ENCODE measurements at regions not wholly inside any gene's neighbourhood (a gene's known extent, or its start where the extent isn't known, plus 50 kb on each side); places are given as distances from the start of the nearest gene placed in this dataset.
A peak's percentile ranks its signal among the peaks of the same experiment; 100 is the strongest.

DNA sequence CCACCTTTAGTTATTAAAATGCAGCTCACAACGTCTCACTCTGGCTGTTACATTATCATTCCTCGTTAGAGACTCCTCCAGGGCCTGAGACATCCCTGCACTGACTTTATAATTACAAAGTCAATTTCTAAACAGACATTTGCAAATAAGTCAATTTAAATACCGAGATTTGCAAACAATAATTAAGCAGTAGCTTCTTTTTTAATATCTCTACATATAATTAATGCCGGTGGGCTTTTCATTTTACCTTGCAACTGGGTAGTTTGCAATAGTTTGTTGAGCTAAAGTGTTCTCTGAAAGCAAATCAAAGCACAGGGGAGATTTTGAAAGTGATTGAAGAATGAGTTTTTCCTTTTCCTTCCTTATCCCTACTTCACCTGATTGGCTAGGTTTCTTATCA is 154.4 kb downstream of the TLR4 start:
- DNase-seq (ENCODE audit: low read depth in 2 of 2) = no peak

DNA sequence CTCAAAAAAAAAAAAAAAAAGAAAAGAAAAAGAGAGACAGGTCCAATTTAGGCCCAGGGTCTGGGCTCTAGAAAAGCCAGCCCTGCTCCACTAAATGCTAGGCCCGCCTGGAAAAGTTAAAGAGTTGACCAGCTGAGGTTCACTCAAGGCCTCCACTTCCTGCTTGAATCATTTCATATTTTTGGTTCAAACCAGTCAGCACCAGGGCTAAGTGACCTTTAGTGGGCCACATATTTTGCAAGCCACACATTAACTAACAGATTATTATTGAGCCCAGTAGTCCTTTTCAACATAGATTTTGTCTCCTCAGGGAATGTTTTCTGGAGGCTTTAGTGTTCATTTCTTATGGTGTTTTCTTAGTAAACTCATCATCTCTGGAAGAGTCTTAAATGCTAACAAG is 156.6 kb downstream of the TLR4 start:
- DNase-seq (ENCODE audit: low read depth in 2 of 2) = no peak

- DNase-seq (ENCODE audit: low read depth in 2 of 2) = no peak
Observed at GRCh38 chr9:117864385-117865057, 160.3 kb downstream of the TLR4 start.

DNA sequence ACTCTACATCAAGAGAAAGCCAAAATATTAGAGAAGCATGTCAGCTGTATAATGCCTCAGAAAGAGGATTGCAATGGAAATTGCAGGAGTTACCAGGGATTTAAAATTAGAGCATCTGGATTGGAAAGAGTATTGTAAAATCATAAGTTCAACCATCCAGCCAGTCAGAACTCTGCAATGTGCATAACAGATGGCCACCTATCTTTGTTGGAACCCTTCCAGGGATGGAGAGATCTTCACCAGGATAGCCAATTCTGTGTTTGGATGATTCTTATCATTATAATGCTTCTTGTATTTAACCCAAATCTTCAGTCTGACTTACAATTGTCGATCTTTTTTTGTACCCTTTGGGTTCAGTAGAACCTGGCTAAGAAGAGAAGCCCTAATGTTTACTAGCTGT is 164.4 kb downstream of the TLR4 start:
- DNase-seq (ENCODE audit: low read depth in 2 of 2) = no peak

DNA sequence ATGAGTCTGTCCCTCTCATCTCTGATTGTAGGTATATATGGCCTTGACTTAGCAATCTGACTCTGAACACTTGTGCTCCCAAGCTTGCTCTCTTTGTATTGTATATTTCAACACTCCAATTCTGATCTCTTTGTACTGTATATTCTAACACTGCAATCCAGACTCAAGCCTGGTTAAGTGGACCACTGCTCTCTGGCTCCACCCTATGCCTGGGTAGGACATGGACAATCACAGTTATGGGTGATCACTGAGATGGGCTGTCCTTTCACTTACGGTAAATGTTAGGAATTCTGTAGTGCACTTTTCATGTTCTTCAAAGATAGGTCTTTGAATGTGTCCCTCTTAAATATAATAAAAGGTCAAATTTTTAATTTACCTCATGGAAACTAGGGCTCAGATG is 165.1 kb downstream of the TLR4 start:
- no peak for DNase-seq (ENCODE audit: low read depth in 2 of 2)

- DNase-seq (ENCODE audit: low read depth in 2 of 2) = no peak
Observed at GRCh38 chr9:117869712-117870111, 165.5 kb downstream of the TLR4 start.

DNA sequence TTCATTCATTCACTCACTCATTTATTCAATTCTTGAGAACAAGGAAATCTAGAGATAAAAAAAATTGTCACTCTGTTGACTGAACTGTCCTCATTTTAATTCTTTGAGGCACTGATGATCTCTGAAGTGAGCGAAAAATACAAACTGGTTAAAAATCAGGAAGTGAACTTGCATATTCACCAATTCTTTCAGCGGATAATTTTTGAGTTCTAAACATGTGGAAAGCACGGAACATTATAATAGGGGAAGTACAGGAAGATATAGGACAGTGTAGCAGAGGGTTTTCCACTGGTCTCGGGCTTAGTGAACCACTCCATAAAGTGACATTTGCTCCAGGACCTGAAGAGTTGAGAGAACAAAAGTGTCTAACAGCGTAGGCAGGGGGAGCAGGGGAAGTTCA is 169.5 kb downstream of the TLR4 start:
- no peak for DNase-seq (ENCODE audit: low read depth in 2 of 2)

DNA sequence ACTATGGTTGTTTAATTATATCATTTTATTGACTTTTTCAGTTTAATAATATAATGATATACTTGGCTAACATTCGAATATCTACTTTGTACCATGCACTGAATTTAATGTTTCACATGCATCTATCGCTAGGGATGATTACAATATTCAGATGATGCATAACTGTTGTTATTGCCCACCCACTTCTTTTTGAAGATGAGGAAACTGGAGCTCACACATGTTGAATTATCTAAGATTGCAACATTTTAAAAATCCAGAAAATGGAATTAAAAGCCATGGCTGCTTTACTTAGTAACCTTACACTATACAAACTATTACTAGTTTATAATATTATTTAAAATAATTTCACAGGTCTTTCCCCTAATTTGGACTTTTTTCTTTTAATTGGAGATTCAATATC is 171.7 kb downstream of the TLR4 start:
- DNase-seq (ENCODE audit: low read depth in 2 of 2) = no peak

GRCh38 chr9:117882171-117882570 is 178.0 kb downstream of the TLR4 start:
- DNase-seq (ENCODE audit: low read depth in 2 of 2) = no peak

GRCh38 chr9:117886616-117887015 is 182.4 kb downstream of the TLR4 start:
- no peak for DNase-seq (ENCODE audit: low read depth in 2 of 2)

DNA sequence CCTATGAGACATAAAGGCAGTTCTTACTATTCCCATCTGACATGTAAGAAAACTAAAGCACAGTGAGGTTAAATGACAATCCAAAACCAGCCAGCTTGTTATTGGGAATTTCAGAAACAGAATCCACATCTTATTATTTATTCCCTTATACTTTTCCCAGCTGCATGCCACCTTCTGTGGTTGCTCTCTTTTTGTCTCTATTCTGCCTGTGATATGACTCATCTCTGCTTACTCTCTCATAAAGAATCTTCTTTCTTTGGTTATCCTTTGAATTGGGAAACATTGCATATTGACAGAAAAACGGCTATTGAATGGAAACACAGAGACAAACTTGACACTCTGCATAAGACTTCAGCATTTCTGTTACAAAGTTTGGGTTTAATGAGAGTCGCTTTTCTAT is 183.2 kb downstream of the TLR4 start:
- DNase-seq (ENCODE audit: low read depth in 2 of 2) = no peak

DNA sequence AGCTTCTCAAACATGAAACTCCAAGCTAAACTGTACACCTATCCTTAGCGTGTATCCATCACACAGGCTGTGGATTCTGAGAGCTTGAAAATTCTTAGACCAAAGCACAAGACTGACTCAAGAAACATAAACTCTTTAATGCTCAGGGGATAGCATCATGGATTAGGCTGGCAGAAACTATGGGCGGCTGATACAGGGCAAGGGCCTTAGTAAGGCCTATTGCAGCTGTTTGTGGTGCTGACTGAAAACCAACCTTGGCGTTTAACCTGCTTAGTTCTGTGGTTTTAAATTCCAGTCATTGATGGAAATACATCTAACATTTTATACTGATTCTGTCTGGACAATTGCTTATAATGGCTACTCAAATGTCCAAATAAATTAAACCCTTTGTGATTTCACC is 183.7 kb downstream of the TLR4 start:
- DNase-seq (ENCODE audit: low read depth in 2 of 2) = no peak

- no peak for DNase-seq (ENCODE audit: low read depth in 2 of 2)
Observed at GRCh38 chr9:117903453-117903852, 199.2 kb downstream of the TLR4 start.

- DNase-seq (ENCODE audit: low read depth in 2 of 2) = no peak
Observed at GRCh38 chr9:117906763-117907162, 202.6 kb downstream of the TLR4 start.

GRCh38 chr9:117907420-117907819 is 203.2 kb downstream of the TLR4 start:
- DNase-seq (ENCODE audit: low read depth in 2 of 2) = no peak

DNA sequence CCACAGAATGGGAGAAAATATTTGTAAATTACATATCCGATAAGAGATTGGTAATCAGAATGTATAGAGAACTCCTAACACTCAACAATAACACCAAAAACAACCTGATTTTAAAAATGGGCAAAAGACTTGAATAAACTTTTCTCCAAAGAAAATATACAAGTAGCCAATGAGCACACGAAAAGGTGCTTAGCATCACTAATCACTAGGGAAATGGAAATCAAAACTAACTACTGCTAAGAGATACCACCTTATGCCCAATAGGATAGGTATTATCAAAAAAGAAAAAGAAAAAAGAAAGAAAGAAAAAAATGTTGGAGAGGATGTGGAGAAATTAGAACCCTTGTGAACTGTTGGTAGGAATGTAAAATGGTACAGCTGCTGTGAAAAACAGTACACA is 212.1 kb downstream of the TLR4 start:
- peak in 1 of 2 donors; percentile 1 for DNase-seq (ENCODE audit: low read depth in 2 of 2)

- no peak for DNase-seq (ENCODE audit: low read depth in 2 of 2)
Observed at GRCh38 chr9:117917873-117918272, 213.7 kb downstream of the TLR4 start.

DNA sequence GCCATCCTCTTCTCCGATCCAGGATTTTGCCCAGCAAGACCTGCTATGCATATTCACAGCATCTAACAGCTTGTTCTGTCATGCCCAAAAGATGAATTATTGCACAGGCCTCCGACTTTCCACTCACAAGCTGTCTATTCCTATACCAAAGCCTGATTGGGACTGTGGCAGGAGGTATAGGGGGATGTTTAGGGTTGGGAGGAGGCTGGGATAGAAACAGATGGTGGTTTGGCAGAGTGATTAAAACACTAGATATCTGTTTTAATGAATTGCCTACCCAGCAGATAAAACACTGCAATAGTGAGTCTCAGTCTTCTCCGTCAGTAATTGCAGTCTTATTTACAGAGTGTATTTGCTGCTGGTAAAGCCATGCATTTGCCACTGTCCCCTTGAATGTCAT is 215.3 kb downstream of the TLR4 start:
- DNase-seq (ENCODE audit: low read depth in 2 of 2) = no peak

DNA sequence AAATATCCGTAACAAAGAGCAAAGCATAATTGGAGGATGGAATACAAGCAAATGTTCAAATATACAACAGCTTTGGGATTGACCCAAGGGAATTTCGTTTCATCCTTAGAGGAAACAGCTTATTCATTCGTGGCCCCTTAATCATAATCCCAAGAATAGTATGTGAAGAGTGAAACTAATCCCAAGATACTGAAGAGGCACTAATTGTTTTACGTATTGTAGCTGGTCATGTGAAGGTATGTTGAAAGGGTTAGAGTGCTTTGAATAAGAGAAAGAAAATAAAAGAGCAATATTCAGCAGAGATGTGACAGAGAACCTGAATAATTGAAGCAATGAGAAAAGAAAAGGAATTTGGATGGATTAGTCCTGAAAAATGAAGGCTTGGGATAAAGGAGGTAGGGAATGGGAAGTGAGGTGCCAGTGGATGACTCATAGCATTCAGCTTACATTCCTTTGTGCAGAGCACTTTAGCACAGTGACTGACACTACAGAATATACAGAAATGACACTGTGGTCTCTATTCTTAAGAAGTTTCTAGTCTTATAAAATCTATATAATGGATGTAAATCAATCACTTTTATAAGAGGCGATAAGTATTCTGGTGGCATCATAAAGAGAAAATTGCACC is 221.9 kb downstream of the TLR4 start:
- DNase-seq (ENCODE audit: low read depth in 2 of 2) = no peak

- DNase-seq (ENCODE audit: low read depth in 2 of 2) = no peak
Observed at GRCh38 chr9:117927354-117927753, 223.2 kb downstream of the TLR4 start.

- no peak for DNase-seq (ENCODE audit: low read depth in 2 of 2)
Observed at GRCh38 chr9:117929868-117930267, 225.7 kb downstream of the TLR4 start.

GRCh38 chr9:117932585-117932984 is 228.4 kb downstream of the TLR4 start:
- no peak for DNase-seq (ENCODE audit: low read depth in 2 of 2)
